NCI-H345 treated with DMSO at 0.1 percent for 48 hours (cell line): ENCODE measurements at regions not wholly inside any gene's neighbourhood (a gene's known extent, or its start where the extent isn't known, plus 50 kb on each side); places are given as distances from the start of the nearest gene placed in this dataset.
"Not testable (repeated sequence)": the region's sequence is repeated elsewhere in the genome, so short reads cannot be mapped to it uniquely, and the experiment has no call there.

Source experiments
- DNase-seq: peaks from one replicate; lab custom pipeline; 2025; ENCODE audit not compliant: unreplicated experiment; lab: John Stamatoyannopoulos, UW

GRCh38 chr4:67333664-67334063 lies 211.6 kb downstream of the CENPC start:
- DNase-seq = no peak

GRCh38 chr4:67332627-67333026 lies 212.7 kb downstream of the CENPC start:
- DNase-seq = no peak

- no peak for DNase-seq
Measured at GRCh38 chr4:67328393-67328792, 216.9 kb downstream of the CENPC start.

- DNase-seq = no peak
Measured at GRCh38 chr4:67328018-67328278, 217.4 kb downstream of the CENPC start.

GRCh38 chr4:67327245-67328017 lies 217.9 kb downstream of the CENPC start:
- peak; percentile 19 for DNase-seq

- no peak for DNase-seq
Measured at GRCh38 chr4:67325791-67326190, 219.5 kb downstream of the CENPC start.

GRCh38 chr4:67320645-67321044 lies 224.7 kb downstream of the CENPC start:
- no peak for DNase-seq

- DNase-seq = not testable (repeated sequence)
Measured at GRCh38 chr4:67319607-67320006, 225.7 kb downstream of the CENPC start.

- DNase-seq = not testable (repeated sequence)
Measured at GRCh38 chr4:67300497-67301185, 244.7 kb downstream of the CENPC start.

GRCh38 chr4:67292636-67293035 lies 252.7 kb downstream of the CENPC start:
- no peak for DNase-seq

- DNase-seq = no peak
Measured at GRCh38 chr4:67292045-67292444, 253.3 kb downstream of the CENPC start.

GRCh38 chr4:67291644-67292043 lies 253.7 kb downstream of the CENPC start:
- no peak for DNase-seq

- peak; percentile 0 for DNase-seq
Measured at GRCh38 chr4:67288964-67289363, 256.3 kb downstream of the CENPC start.

GRCh38 chr4:67286724-67287123 lies 258.6 kb downstream of the CENPC start:
- no peak for DNase-seq

- DNase-seq = no peak
Measured at GRCh38 chr4:67282749-67283148, 262.6 kb downstream of the CENPC start.

- no peak for DNase-seq
Measured at GRCh38 chr4:67275179-67275750, 270.0 kb downstream of the CENPC start.

- DNase-seq = not testable (repeated sequence)
Measured at GRCh38 chr4:67274671-67275070, 270.6 kb downstream of the CENPC start.

GRCh38 chr4:67273666-67274065 lies 271.6 kb downstream of the CENPC start:
- DNase-seq = no peak

- no peak for DNase-seq
Measured at GRCh38 chr4:67261971-67262370, 283.3 kb downstream of the CENPC start.

GRCh38 chr4:67256388-67257043 lies 288.8 kb downstream of the CENPC start:
- no peak for DNase-seq

GRCh38 chr4:67250131-67250896 lies 295.0 kb downstream of the CENPC start:
- no peak for DNase-seq
